IMR-90 (cell line): ENCODE measurements at regions not wholly inside any gene's neighbourhood (a gene's known extent, or its start where the extent isn't known, plus 50 kb on each side); places are given as distances from the start of the nearest gene placed in this dataset.

ENCODE experiments used
- ATAC-seq: fragments of 200-7000 bp; cut with Tn5 transposase; 2 replicates; pipeline ENCODE4 v1.9.1; 2020; ENCODE audit warnings: low read depth, mild to moderate bottlenecking, moderate library complexity
- BruUV-seq: library from RNA; stranded (reverse); fragments of 400-500 nt; replicated peaks from 2 replicates; lab custom pipeline; 2021; lab: Mats Ljungman, UMichigan
- CTCF ChIA-PET: fragments of 300-600 bp; formaldehyde crosslinking; extraction: SDS; loops from one replicate; lab custom pipeline; 2021; ENCODE audit warnings: antibody characterized with exemption; lab: Yijun Ruan, JAX
- POLR2A ChIA-PET: fragments of 300-600 bp; sonication (Branson Sonifier 250); formaldehyde crosslinking; loops from one replicate; lab custom pipeline; 2022; ENCODE audit warnings: antibody characterized with exemption; ENCODE audit not compliant: unreplicated experiment; lab: Charles Lee
- DNase-seq: peaks from one replicate; pipeline ENCODE4 v3.0.0; 2013
- H2AFZ ChIP-seq: replicated peaks from 2 replicates; pipeline ENCODE3; 2013; ENCODE audit warnings: low read length, mild to moderate bottlenecking; ENCODE audit not compliant: poor library complexity
- H2AK5ac ChIP-seq: 2 replicates; pipeline ENCODE4 v1.6.1; 2013; ENCODE audit warnings: low read depth, low read length, inconsistent platforms
- H2AK9ac ChIP-seq: replicated peaks from 2 replicates; pipeline ENCODE3; 2013; ENCODE audit warnings: mild to moderate bottlenecking, low read depth, low read length, moderate library complexity; ENCODE audit not compliant: poor library complexity
- H2BK120ac ChIP-seq: 2 replicates; pipeline ENCODE4 v1.6.1; 2013; ENCODE audit warnings: low read depth, low read length, inconsistent platforms
- H2BK15ac ChIP-seq: 3 replicates; pipeline ENCODE4 v1.6.1; 2013; ENCODE audit warnings: low read depth, low read length, inconsistent platforms
- H2BK20ac ChIP-seq: 2 replicates; pipeline ENCODE4 v1.6.1; 2013; ENCODE audit warnings: low read depth, mild to moderate bottlenecking, inconsistent platforms, low read length, moderate library complexity
- H2BK5ac ChIP-seq: 2 replicates; pipeline ENCODE4 v1.6.1; 2013; ENCODE audit warnings: mild to moderate bottlenecking, low read depth, low read length, inconsistent platforms; ENCODE audit not compliant: poor library complexity, severe bottlenecking
- H3K14ac ChIP-seq: replicated peaks from 2 replicates; pipeline ENCODE4 v1.6.1; 2013; ENCODE audit warnings: low read depth, low read length, inconsistent platforms
- H3K18ac ChIP-seq: 2 replicates; pipeline ENCODE4 v1.6.1; 2013; ENCODE audit warnings: low read depth, low read length, control low read depth
- H3K23ac ChIP-seq: 2 replicates; pipeline ENCODE4 v1.6.1; 2013; ENCODE audit warnings: low read depth, low read length, inconsistent platforms
- H3K27ac ChIP-seq: 2 replicates; pipeline ENCODE4 v1.5.1; 2013; ENCODE audit warnings: mild to moderate bottlenecking, control low read depth, low read length; ENCODE audit not compliant: insufficient read depth
- H3K27me3 ChIP-seq: 2 replicates; pipeline ENCODE4 v1.6.1; 2013; ENCODE audit warnings: low read length; ENCODE audit not compliant: control insufficient read depth, insufficient read depth
- H3K36me3 ChIP-seq: 2 replicates; pipeline ENCODE4 v1.6.1; 2013; ENCODE audit warnings: low read length, mixed read lengths; ENCODE audit not compliant: control insufficient read depth, insufficient read depth
- H3K4ac ChIP-seq: 2 replicates; pipeline ENCODE4 v1.6.1; 2013; ENCODE audit warnings: low read depth, low read length, inconsistent platforms
- H3K4me1 ChIP-seq: 2 replicates; pipeline ENCODE4 v1.6.1; 2013; ENCODE audit warnings: low read length, mixed read lengths; ENCODE audit not compliant: control insufficient read depth, insufficient read depth
- H3K4me2 ChIP-seq: 2 replicates; pipeline ENCODE4 v1.6.1; 2013; ENCODE audit warnings: low read depth, mild to moderate bottlenecking, control low read depth, low read length, moderate library complexity
- H3K4me3 ChIP-seq: 2 replicates; pipeline ENCODE4 v1.5.1; 2013; ENCODE audit warnings: low read depth, mild to moderate bottlenecking, control low read depth, low read length, moderate library complexity; ENCODE audit not compliant: insufficient read depth
- H3K56ac ChIP-seq: 2 replicates; pipeline ENCODE4 v1.6.1; 2013; ENCODE audit warnings: low read length, inconsistent platforms; ENCODE audit not compliant: insufficient read depth; ENCODE audit errors: extremely low read depth
- H3K79me1 ChIP-seq, 2 experiments: 2 replicates each; pipeline ENCODE4 v1.6.1; 2013; ENCODE audit warnings: low read length in 2 of 2, inconsistent platforms in 1 of 2, low read depth in 1 of 2
- H3K9ac ChIP-seq: 2 replicates; pipeline ENCODE4 v1.6.1; 2013; ENCODE audit warnings: low read depth, low read length, control low read depth
- H3K9me1 ChIP-seq: 2 replicates; pipeline ENCODE4 v1.6.1; 2013; ENCODE audit warnings: low read length, inconsistent platforms; ENCODE audit not compliant: insufficient read depth
- H3K9me3 ChIP-seq: 2 replicates; pipeline ENCODE4 v1.6.1; 2013; ENCODE audit warnings: low read length; ENCODE audit not compliant: control insufficient read depth, insufficient read depth
- H4K20me1 ChIP-seq: 2 replicates; pipeline ENCODE4 v1.6.1; 2013; ENCODE audit warnings: low read length, inconsistent platforms; ENCODE audit not compliant: insufficient read depth
- H4K5ac ChIP-seq: 2 replicates; pipeline ENCODE4 v1.6.1; 2013; ENCODE audit warnings: mild to moderate bottlenecking, low read depth, low read length, control low read depth
- H4K8ac ChIP-seq, 2 experiments: 2 replicates each; pipeline ENCODE4 v1.6.1; 2013; ENCODE audit warnings: low read depth in 2 of 2, low read length in 2 of 2, control low read depth in 1 of 2, inconsistent platforms in 1 of 2
- H4K91ac ChIP-seq: 2 replicates; pipeline ENCODE4 v1.6.1; 2013; ENCODE audit warnings: low read depth, low read length, inconsistent platforms; ENCODE audit not compliant: insufficient read depth
- BHLHE40 ChIP-seq: fragments of 150-350 bp; IDR thresholded peaks from 2 replicates; pipeline ENCODE4 v1.6.1; 2016; ENCODE audit warnings: mild to moderate bottlenecking, low read depth, low read length
- CEBPB ChIP-seq: IDR thresholded peaks from 2 replicates; pipeline ENCODE4 v1.6.1; 2012; ENCODE audit warnings: low read depth, low read length, improper control_type of control experiment
- CHD1 ChIP-seq: IDR thresholded peaks from 2 replicates; pipeline ENCODE4 v1.6.1; 2012; ENCODE audit warnings: low read depth, low read length, improper control_type of control experiment
- CTCF ChIP-seq: conservative IDR thresholded peaks from 2 replicates; pipeline ENCODE4 v1.5.1; 2012; ENCODE audit warnings: mild to moderate bottlenecking, low read depth, low read length, improper control_type of control experiment
- ELK1 ChIP-seq: fragments of 150-350 bp; IDR thresholded peaks from 2 replicates; pipeline ENCODE4 v1.6.1; 2016; ENCODE audit warnings: low read depth, mild to moderate bottlenecking, low read length, moderate library complexity, borderline replicate concordance
- FOS ChIP-seq: fragments of 150-350 bp; IDR thresholded peaks from 2 replicates; pipeline ENCODE4 v1.6.1; 2016; ENCODE audit warnings: low read depth, low read length
- MAFK ChIP-seq: IDR thresholded peaks from 2 replicates; pipeline ENCODE4 v1.6.1; 2012; ENCODE audit warnings: low read depth, low read length, improper control_type of control experiment
- MAZ ChIP-seq: IDR thresholded peaks from 2 replicates; pipeline ENCODE4 v1.6.1; 2012; ENCODE audit warnings: low read depth, mild to moderate bottlenecking, low read length, improper control_type of control experiment, moderate library complexity, borderline replicate concordance
- MXI1 ChIP-seq: IDR thresholded peaks from 2 replicates; pipeline ENCODE4 v1.6.1; 2012; ENCODE audit warnings: low read depth, mild to moderate bottlenecking, low read length, moderate library complexity, borderline replicate concordance
- NFE2L2 ChIP-seq: fragments of 150-350 bp; IDR thresholded peaks from 2 replicates; pipeline ENCODE4 v1.6.1; 2016; ENCODE audit warnings: low read depth, mild to moderate bottlenecking, low read length
- POLR2A ChIP-seq: IDR thresholded peaks from 2 replicates; pipeline ENCODE4 v1.6.1; 2012; ENCODE audit warnings: mild to moderate bottlenecking, low read depth, low read length
- RAD21 ChIP-seq: IDR thresholded peaks from 2 replicates; pipeline ENCODE4 v1.6.1; 2012; ENCODE audit warnings: low read length, improper control_type of control experiment
- RCOR1 ChIP-seq: IDR thresholded peaks from 2 replicates; pipeline ENCODE4 v1.6.1; 2012; ENCODE audit warnings: mild to moderate bottlenecking, low read length, improper control_type of control experiment; ENCODE audit not compliant: insufficient replicate concordance
- RFX5 ChIP-seq: IDR thresholded peaks from 2 replicates; pipeline ENCODE4 v1.8.0; 2012; ENCODE audit warnings: low read depth, mild to moderate bottlenecking, low read length, moderate library complexity
- SMC3 ChIP-seq: fragments of 150-350 bp; IDR thresholded peaks from 2 replicates; pipeline ENCODE4 v1.6.1; 2016; ENCODE audit warnings: low read depth, mild to moderate bottlenecking, antibody characterized with exemption, low read length, moderate library complexity
- USF2 ChIP-seq: fragments of 150-350 bp; IDR thresholded peaks from 2 replicates; pipeline ENCODE4 v1.6.1; 2017; ENCODE audit warnings: mild to moderate bottlenecking, antibody characterized with exemption, low read length, low read depth
- WGBS, 2 experiments: methylation state at CpG; one replicate each; pipeline versions ENCODE4 v1.1.5 to v1.1.7; 2013; ENCODE audit warnings: missing lambda C conversion rate in 2 of 2; ENCODE audit not compliant: insufficient read length in 1 of 2; ENCODE audit errors: extremely low coverage in 2 of 2; 5-methylcytosine and 5-hydroxymethylcytosine counted together
- dilution Hi-C: fragments of 300-500 bp; cut with HindIII; formaldehyde crosslinking; loops from one replicate; pipeline ENCODE4 v1.14.3; 2018; ENCODE audit warnings: low sequenced_read_pairs; ENCODE audit not compliant: unreplicated experiment
- in situ Hi-C: fragments of 300-500 bp; cut with MboI; formaldehyde crosslinking; loops from 3 replicates; pipeline ENCODE4 v1.14.3; 2019; ENCODE audit warnings: low sequenced_read_pairs, inconsistent platforms, mixed read lengths
- intact Hi-C: fragments of 100-400 bp; cut with micrococcal nuclease; formaldehyde crosslinking; loops from 2 replicates; pipeline ENCODE4 v1.10.0; 2022

GRCh38 chr6:11923621-11924020 lies 88.5 kb upstream of the HIVEP1 start:
- in situ Hi-C loops, result no loop called here

More at GRCh38 chr6:11923621-11924020, 88.5 kb upstream of the HIVEP1 start:
- H2AK5ac ChIP-seq, result no peak overlapping the region
- H3K9me3 ChIP-seq, result no peaks in the 10 kb centered on the region
- DNase-seq (no peak), ATAC-seq (no peak)
- ChIA-PET CTCF (no interaction called here), POLR2A (no interaction called here)
- H3K4me1 ChIP-seq, result peaks cover 12% of the 10 kb centered on the region
- no TSS peak for BruUV-seq
- no peak overlapping the region for H4K5ac ChIP-seq
- H2BK5ac ChIP-seq, result no peak overlapping the region
- no peak overlapping the region for H3K18ac ChIP-seq
- H4K8ac ChIP-seq, result no peak overlapping the region
- 0 out of 2 replicates have a peak, but pooled peaks cover 9% of the 10 kb centered on the region for H3K9me1 ChIP-seq
- no peak overlapping the region for H2AK9ac ChIP-seq
- no peak overlapping the region for H3K23ac ChIP-seq
- intact Hi-C loops (loop anchor here (5.0 kb wide), 2 partner anchors 221 to 336 kb away; no protein-coding TSS in a partner anchor), dilution Hi-C loops (no loop called here)
- no peak overlapping the region for H2BK15ac ChIP-seq
- no peak overlapping the region for H3K56ac ChIP-seq
- no peak for TF ChIP-seq RCOR1
- TF ChIP-seq USF2, result no peak
- no peak for TF ChIP-seq MAFK
- no peak for TF ChIP-seq CHD1
- TF ChIP-seq NFE2L2, result no peak
- TF ChIP-seq POLR2A, result no peak
- TF ChIP-seq MXI1, result no peak
- TF ChIP-seq SMC3, result no peak
- TF ChIP-seq RAD21, result no peak
- TF ChIP-seq CEBPB, result no peak
- TF ChIP-seq FOS, result no peak
- no peak for TF ChIP-seq CTCF
- no peak for TF ChIP-seq RFX5
- TF ChIP-seq MAZ, result no peak
- no peak for TF ChIP-seq BHLHE40
- no peak for TF ChIP-seq ELK1
- no peak overlapping the region for H4K91ac ChIP-seq
- H3K27ac ChIP-seq, result no peak overlapping the region
- no peak overlapping the region for H3K4ac ChIP-seq
- H3K4me2 ChIP-seq, result no peak overlapping the region
- H3K36me3 ChIP-seq, result no peaks in the 10 kb centered on the region
- no peak overlapping the region for H3K4me3 ChIP-seq
- no peaks in the 10 kb centered on the region for H3K27me3 ChIP-seq
- no peak overlapping the region for H3K9ac ChIP-seq
- no peak overlapping the region for H2BK20ac ChIP-seq
- H4K20me1 ChIP-seq, result no peaks in the 10 kb centered on the region
- H3K79me1 ChIP-seq, result no peaks in the 10 kb centered on the region
- H2AFZ ChIP-seq, result no peak overlapping the region
- H2BK120ac ChIP-seq, result no peak overlapping the region
- WGBS, 2 experiments, result no CpG with 5 or more reads among the region's 3 CpGs
- no peak overlapping the region for H3K14ac ChIP-seq
